ENCODE measurements at regions not wholly inside any gene's neighbourhood (a gene's known extent, or its start where the extent isn't known, plus 50 kb on each side); places are given as distances from the start of the nearest gene placed in this dataset.

DNA sequence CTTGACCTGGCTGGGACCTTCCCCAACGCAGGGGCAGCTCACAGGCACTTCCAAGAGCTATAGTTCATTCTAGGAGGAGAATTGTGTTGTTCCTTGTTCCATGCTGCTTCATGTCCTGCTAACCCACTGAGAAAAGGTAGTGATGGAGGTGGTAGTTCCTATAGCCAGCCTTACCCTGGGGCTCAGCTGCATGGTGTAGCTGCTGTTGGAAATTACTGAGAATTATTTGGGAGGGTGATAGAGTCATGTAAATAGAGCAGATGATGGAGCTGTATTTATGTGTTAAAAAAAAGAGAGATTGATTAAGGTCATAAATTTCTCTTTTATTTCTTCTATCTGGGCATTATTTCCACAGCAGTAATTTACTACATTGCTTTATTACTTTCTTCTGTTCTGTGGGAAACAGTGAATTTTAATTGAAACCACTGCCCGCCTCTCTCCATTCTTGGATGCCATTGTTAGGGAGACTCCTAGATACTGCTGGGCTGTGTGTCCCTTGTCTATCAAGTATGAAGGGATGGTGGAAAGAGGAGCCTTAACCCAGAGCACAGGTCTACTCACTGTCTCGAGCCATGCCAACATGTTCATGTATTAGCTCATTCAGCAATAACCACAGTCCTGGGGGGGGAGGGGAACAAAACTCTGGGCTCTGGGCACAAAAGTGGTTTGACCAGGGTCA, 309.2 kb downstream of the FAT3 start (continued):
- TF ChIP-seq MZF1 (CRISPR knock-in tag; IDR thresholded peaks at IDR 0.05; ENCODE audit: borderline replicate concordance) (no peak), DNMT3B (CRISPR knock-in tag; conservative IDR thresholded peaks at IDR 0.05) (no peak), SIX4 (CRISPR knock-in tag; IDR thresholded peaks at IDR 0.05) (no peak), ZSCAN29 (CRISPR knock-in tag; conservative IDR thresholded peaks at IDR 0.05) (no peak)

DNA sequence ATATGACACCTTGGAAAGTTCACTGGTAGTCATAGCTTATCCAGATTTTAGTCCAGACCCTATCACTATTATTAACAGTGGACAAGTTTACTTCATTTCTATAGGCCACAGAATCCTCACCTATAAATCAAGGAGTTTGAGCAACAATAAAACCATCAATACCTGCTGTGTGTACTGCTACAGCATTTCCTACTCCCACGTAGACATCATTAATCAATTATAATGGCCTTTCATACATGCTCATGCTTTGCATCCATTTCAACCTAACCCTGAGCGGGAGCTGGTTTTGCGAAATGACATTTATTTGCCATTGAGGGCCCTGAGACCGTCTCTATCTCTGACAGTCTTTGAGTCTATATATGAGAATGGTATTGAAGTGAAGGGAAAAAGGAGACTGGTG, 312.3 kb downstream of the FAT3 start:
- POLR2A ChIA-PET: no interaction called here
- Histone ChIP-seq H3K4me1 (ENCODE audit: insufficient read depth, low read length) (no peaks in the 10 kb centered on the region), H4K20me1 (ENCODE audit: insufficient read depth, low read length) (no peaks in the 10 kb centered on the region), H3K36me3 (replicated peaks in 1 of 2; ENCODE audit: control insufficient read depth in 1 of 2, insufficient read depth in 2 of 2, low read length in 2 of 2) (no peaks in the 10 kb centered on the region), H3K27ac (ENCODE audit: extremely low read length, insufficient read depth, low read length) (no peak overlapping the region), H3K27me3 (ENCODE audit: control insufficient read depth in 1 of 2, insufficient read depth in 2 of 2, low read length in 2 of 2) (no peaks in the 10 kb centered on the region), H2AFZ (ENCODE audit: low read length) (no peak overlapping the region), H3K9me3 (ENCODE audit: low read length) (no peaks in the 10 kb centered on the region), H3K79me2 (ENCODE audit: insufficient read depth, low read length) (no peaks in the 10 kb centered on the region), H3K9ac (ENCODE audit: insufficient read depth, low read depth, low read length) (no peak overlapping the region), H3K4me3 (replicated peaks in 1 of 3; ENCODE audit: insufficient read depth in 1 of 3, low read depth in 2 of 3, low read length in 3 of 3) (no peak overlapping the region), H3K4me2 (ENCODE audit: low read depth, low read length) (no peak overlapping the region)
- intact Hi-C loops (cut with micrococcal nuclease; ENCODE audit: unreplicated experiment) (no loop called here), in situ Hi-C loops (cut with HindIII; ENCODE audit: extremely low pct_ligation_motif_present, low pct_unique_long_range_greater_than_20kb) (no loop called here)
- FAIRE-seq (no peak), ATAC-seq (no peak), DNase-seq (ENCODE audit: low spot score) (no peak)
- TF ChIP-seq ZNF776 (CRISPR knock-in tag; IDR thresholded peaks at IDR 0.05) (no peak), YY1 (IDR thresholded peaks at IDR 0.05; ENCODE audit: insufficient read depth, insufficient replicate concordance, low read depth, low read length) (no peak), ZFP36L2 (CRISPR knock-in tag; IDR thresholded peaks at IDR 0.05) (no peak), ZC3H4 (CRISPR knock-in tag; IDR thresholded peaks at IDR 0.05; ENCODE audit: borderline replicate concordance) (no peak), NCOR1 (IDR thresholded peaks at IDR 0.05; ENCODE audit: borderline replicate concordance, low read length) (no peak), KDM1A (CRISPR knock-in tag; IDR thresholded peaks at IDR 0.05) (no peak), MED13 (CRISPR knock-in tag; IDR thresholded peaks at IDR 0.05) (no peak), MIER2 (CRISPR knock-in tag; IDR thresholded peaks at IDR 0.05) (no peak), ZNF839 (CRISPR knock-in tag; IDR thresholded peaks at IDR 0.05; ENCODE audit: borderline replicate concordance) (no peak), GTF2F1 (IDR thresholded peaks at IDR 0.05; ENCODE audit: low read length) (no peak), THAP11 (CRISPR knock-in tag; IDR thresholded peaks at IDR 0.05) (no peak), TBX2 (CRISPR knock-in tag; IDR thresholded peaks at IDR 0.05; ENCODE audit: borderline replicate concordance) (no peak), ZKSCAN5 (CRISPR knock-in tag; IDR thresholded peaks at IDR 0.05) (no peak)
- TF ChIP-seq, protein P1, sequence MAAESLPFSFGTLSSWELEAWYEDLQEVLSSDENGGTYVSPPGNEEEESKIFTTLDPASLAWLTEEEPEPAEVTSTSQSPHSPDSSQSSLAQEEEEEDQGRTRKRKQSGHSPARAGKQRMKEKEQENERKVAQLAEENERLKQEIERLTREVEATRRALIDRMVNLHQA (CRISPR knock-in tag; IDR thresholded peaks at IDR 0.05): no peak
- TF ChIP-seq, protein P2, sequence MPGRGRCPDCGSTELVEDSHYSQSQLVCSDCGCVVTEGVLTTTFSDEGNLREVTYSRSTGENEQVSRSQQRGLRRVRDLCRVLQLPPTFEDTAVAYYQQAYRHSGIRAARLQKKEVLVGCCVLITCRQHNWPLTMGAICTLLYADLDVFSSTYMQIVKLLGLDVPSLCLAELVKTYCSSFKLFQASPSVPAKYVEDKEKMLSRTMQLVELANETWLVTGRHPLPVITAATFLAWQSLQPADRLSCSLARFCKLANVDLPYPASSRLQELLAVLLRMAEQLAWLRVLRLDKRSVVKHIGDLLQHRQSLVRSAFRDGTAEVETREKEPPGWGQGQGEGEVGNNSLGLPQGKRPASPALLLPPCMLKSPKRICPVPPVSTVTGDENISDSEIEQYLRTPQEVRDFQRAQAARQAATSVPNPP (CRISPR knock-in tag; IDR thresholded peaks at IDR 0.05): no peak
- WGBS (ENCODE audit: low lambda C conversion rate): 0% methylated on average over 4 of the region's 4 CpGs
- CTCF ChIA-PET (ENCODE audit: low intra/inter-chr PET ratio, low total read pairs): no interaction called here
- BruUV-seq (replicated peaks): no TSS peak
